Breast epithelium (tissue), 4 donors: ENCODE measurements at regions not wholly inside any gene's neighbourhood (a gene's known extent, or its start where the extent isn't known, plus 50 kb on each side); places are given as distances from the start of the nearest gene placed in this dataset.

Experiments used
- DNase-seq, 2 donors: peaks; one replicate each; pipeline ENCODE4 v3.0.0-alpha.2; 2019; ENCODE audit warnings: low spot score in 2 of 2
- H3K27ac ChIP-seq, 2 donors: fragments of 200-600 bp; sonication (generic) in 1 of 2; one replicate each; pipeline ENCODE4 v1.5.1; 2016 to 2019; ENCODE audit warnings: mild to moderate bottlenecking in 1 of 2
- H3K27me3 ChIP-seq, 2 donors: fragments of 200-600 bp; sonication (generic) in 1 of 2; one replicate each; pipeline versions ENCODE4 v1.5.1 to v1.6.0; 2017 to 2019; ENCODE audit warnings: control low read depth in 1 of 2, mild to moderate bottlenecking in 1 of 2
- H3K36me3 ChIP-seq: fragments of 200-600 bp; one replicate; pipeline ENCODE4 v1.5.1; 2019
- H3K4me1 ChIP-seq, 2 donors: fragments of 200-600 bp; sonication (generic); one replicate each; pipeline ENCODE4 v1.5.1; 2016 to 2019; ENCODE audit warnings: control low read depth in 1 of 2
- H3K4me3 ChIP-seq, 3 donors: fragments of 200-600 bp; sonication (generic); 1 replicate in 2 of 3; 2 replicates in 1 of 3; pipeline ENCODE4 v1.5.1; 2016 to 2019; ENCODE audit warnings: mild to moderate bottlenecking in 3 of 3, moderate library complexity in 2 of 3
- H3K9me3 ChIP-seq, 2 donors: fragments of 200-600 bp; sonication (generic) in 1 of 2; one replicate each; pipeline ENCODE4 v1.5.1; 2016 to 2019; ENCODE audit warnings: control low read depth in 1 of 2
- POLR2A ChIP-seq: fragments of 450-650 bp; IDR thresholded peaks from one replicate; pipeline ENCODE4 v1.6.1; 2016; ENCODE audit warnings: antibody characterized with exemption, mild to moderate bottlenecking, moderate library complexity
- POLR2AphosphoS5 ChIP-seq, 3 donors: sonication (generic); formaldehyde crosslinking; IDR thresholded peaks; one replicate each; pipeline ENCODE4 v1.6.1; 2017; ENCODE audit warnings: antibody characterized with exemption in 3 of 3
- intact Hi-C: fragments of 100-400 bp; cut with DNase I; formaldehyde crosslinking; loops from one replicate; pipeline ENCODE4 v1.15.1; 2023; ENCODE audit warnings: low total_unique reads
- TF ChIP-seq, protein P1 (sequence below), 3 donors: fragments of 450-650 bp; IDR thresholded peaks; one replicate each; pipeline ENCODE4 v1.5.1; 2016 to 2017; ENCODE audit warnings: antibody characterized with exemption in 3 of 3, mild to moderate bottlenecking in 3 of 3, moderate library complexity in 3 of 3

DNA sequence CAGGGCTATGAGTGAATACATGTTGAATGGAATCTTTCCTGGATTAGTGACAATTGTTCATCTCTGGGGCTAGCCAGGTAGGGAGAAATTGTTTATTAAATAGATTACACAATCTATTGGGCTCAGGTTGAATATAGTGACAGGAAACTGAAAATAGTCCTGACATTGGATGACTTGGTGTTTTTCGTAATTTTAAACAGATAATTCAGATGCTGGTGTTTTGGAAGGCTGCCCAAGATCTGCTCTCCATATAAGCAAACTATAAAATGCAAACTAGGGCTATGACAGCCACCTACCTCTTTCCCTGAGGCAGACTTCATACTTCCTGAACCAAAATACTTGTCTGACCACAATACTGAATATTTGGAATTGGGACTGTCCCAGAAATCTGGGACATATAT, 99.1 kb downstream of the ENC1 start:
- Histone ChIP-seq H3K27me3 (no peaks in the 10 kb centered on the region), H3K4me1 (no peaks in the 10 kb centered on the region), H3K36me3 (no peaks in the 10 kb centered on the region), H3K9me3 (no peaks in the 10 kb centered on the region), H3K27ac (peak overlapping the region; percentile 65 to 69), H3K4me3 (no peak overlapping the region)
- intact Hi-C loops: no loop called here
- DNase-seq: peak in 1 of 2 donors; percentile 27
- no peak for TF ChIP-seq POLR2AphosphoS5 (IDR thresholded peaks at IDR 0.05)

DNA sequence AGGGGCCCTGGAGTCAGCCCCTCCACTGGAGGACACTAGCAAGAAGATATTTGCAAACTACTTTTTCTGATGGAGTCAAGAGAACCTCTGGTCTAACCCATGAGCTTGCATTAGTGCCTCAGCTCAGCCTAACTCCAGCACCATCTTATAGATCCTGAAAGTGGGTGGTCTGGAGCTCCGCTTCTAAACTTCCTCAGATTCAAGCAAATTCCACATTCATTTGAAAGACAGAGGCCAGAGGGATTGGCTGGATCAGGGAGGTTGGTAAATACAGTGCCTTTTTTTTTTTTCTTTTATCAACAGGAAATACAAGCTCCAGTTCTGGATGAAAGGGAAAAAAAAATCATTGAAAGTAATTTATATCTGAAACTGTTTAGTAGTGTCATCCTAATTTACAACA, 99.9 kb downstream of the ENC1 start:
- TF ChIP-seq POLR2A (no peak), POLR2AphosphoS5 (IDR thresholded peaks at IDR 0.05) (no peak)
- TF ChIP-seq, protein P1, sequence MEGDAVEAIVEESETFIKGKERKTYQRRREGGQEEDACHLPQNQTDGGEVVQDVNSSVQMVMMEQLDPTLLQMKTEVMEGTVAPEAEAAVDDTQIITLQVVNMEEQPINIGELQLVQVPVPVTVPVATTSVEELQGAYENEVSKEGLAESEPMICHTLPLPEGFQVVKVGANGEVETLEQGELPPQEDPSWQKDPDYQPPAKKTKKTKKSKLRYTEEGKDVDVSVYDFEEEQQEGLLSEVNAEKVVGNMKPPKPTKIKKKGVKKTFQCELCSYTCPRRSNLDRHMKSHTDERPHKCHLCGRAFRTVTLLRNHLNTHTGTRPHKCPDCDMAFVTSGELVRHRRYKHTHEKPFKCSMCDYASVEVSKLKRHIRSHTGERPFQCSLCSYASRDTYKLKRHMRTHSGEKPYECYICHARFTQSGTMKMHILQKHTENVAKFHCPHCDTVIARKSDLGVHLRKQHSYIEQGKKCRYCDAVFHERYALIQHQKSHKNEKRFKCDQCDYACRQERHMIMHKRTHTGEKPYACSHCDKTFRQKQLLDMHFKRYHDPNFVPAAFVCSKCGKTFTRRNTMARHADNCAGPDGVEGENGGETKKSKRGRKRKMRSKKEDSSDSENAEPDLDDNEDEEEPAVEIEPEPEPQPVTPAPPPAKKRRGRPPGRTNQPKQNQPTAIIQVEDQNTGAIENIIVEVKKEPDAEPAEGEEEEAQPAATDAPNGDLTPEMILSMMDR (IDR thresholded peaks at IDR 0.05): no peak
- no peaks in the 10 kb centered on the region for H3K9me3 ChIP-seq
- no peaks in the 10 kb centered on the region for H3K27me3 ChIP-seq
- no peak for DNase-seq
- intact Hi-C loops: no loop called here
- no peak overlapping the region for H3K27ac ChIP-seq
- no peaks in the 10 kb centered on the region for H3K36me3 ChIP-seq
- H3K4me1 ChIP-seq: peaks cover 0 to 2% of the 10 kb centered on the region in 2 donors
- no peak overlapping the region for H3K4me3 ChIP-seq

DNA sequence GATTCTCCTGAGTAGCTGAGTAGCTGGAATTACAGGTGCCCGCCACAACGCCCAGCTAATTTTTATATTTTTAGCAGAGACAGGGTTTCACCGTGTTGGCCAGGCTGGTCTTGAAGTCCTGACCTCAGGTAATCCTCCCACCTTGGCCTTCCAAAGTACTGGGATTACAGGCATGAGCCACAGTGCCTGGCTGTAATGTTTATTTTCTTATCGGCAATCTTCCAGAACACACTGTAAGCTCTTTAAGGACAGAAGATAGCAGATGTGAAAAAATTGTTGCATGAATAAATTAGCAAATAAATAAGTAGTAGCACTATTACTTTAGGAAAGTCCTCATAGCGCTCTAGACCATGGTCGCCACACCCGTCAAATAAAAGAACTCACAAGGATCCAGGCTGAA, 100.5 kb downstream of the ENC1 start:
- H3K36me3 ChIP-seq: no peaks in the 10 kb centered on the region
- no peaks in the 10 kb centered on the region for H3K27me3 ChIP-seq
- no peak overlapping the region for H3K4me3 ChIP-seq
- no peak for TF ChIP-seq POLR2A
- TF ChIP-seq POLR2AphosphoS5 (IDR thresholded peaks at IDR 0.05): no peak
- TF ChIP-seq, protein P1 (IDR thresholded peaks at IDR 0.05): no peak
- DNase-seq: no peak
- H3K27ac ChIP-seq: no peak overlapping the region
- intact Hi-C loops: no loop called here
- peaks cover 0 to 2% of the 10 kb centered on the region in 2 donors for H3K4me1 ChIP-seq
- H3K9me3 ChIP-seq: no peaks in the 10 kb centered on the region

DNA sequence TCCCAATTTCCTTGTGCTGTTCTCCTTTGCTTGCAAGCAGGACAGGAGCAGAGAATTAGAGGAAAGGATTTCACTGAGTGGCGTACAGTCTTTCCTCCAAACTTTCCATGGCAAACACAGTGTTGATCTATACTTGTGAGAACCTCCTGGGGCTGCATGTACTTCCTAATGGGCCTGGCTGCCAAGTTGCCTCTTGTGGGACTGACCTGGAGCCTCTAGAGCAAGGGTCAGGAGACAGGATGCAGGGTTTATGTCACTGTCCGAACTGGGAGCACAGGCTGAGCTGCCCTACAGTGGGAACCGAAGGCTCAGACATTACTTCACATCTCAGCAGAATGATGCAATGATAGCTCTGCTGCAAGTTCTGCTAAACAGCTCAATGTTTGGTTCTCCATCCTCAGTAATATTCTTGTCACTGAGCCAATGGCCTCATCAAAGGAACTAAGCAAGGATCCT, 102.3 kb downstream of the ENC1 start:
- peak overlapping the region in 1 of 2 donors; percentile 64 for H3K27ac ChIP-seq
- DNase-seq: peak in 1 of 2 donors; percentile 38
- peak in 1 of 3 donors; percentile 67 for TF ChIP-seq POLR2AphosphoS5 (IDR thresholded peaks at IDR 0.05)
- TF ChIP-seq, protein P1 (IDR thresholded peaks at IDR 0.05): no peak
- H3K4me3 ChIP-seq: no peak overlapping the region
- intact Hi-C loops: no loop called here
- H3K36me3 ChIP-seq: no peaks in the 10 kb centered on the region
- H3K4me1 ChIP-seq: peaks cover 0 to 2% of the 10 kb centered on the region in 2 donors
- no peaks in the 10 kb centered on the region for H3K27me3 ChIP-seq
- H3K9me3 ChIP-seq: peaks cover 4 to 6% of the 10 kb centered on the region in 2 donors

DNA sequence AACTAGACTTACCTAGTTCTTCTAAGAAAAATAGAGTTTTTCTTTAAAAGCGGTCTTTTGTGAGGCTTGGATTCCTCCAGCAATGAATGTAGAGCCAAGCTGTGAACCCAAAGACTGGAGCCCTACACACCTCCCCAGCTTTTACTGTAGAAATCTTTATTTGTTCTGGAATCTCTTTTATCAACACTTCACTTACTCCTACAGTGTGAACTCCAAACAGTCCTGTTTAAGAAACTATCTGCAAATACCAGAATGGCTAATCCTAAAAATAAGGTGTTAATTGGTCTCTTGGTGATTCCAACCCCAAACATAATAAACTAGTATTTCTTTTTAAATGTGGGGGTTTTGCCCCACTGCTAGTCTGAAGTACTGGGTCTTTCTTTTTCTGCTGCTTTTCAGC, 103.9 kb downstream of the ENC1 start:
- Histone ChIP-seq H3K9me3 (peaks cover 4 to 6% of the 10 kb centered on the region in 2 donors), H3K27me3 (no peaks in the 10 kb centered on the region), H3K27ac (no peak overlapping the region), H3K4me1 (peaks cover 0 to 2% of the 10 kb centered on the region in 2 donors), H3K36me3 (no peaks in the 10 kb centered on the region), H3K4me3 (no peak overlapping the region)
- TF ChIP-seq, protein P1 (IDR thresholded peaks at IDR 0.05): no peak
- TF ChIP-seq POLR2AphosphoS5 (IDR thresholded peaks at IDR 0.05) (no peak), POLR2A (no peak)
- no peak for DNase-seq
- intact Hi-C loops: no loop called here

DNA sequence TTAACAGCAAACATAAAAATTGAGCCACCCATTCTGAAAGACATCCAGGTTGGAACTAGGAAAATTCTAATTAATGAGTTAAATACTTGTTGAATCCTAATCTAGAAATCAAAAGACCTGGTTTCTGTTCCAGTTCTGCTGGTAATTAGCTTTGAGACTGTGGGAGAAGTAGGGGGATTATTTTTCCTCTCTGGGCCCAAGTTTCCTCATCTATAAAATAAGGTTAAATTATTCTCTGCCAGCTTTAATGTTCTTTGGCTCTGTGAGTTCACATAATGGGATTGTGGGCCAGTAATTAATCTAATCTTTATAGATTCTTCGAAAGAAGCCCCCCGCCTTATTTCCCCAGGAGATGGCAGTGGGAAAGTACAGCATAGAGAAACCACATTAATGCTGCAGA, 104.6 kb downstream of the ENC1 start:
- intact Hi-C loops: no loop called here
- H3K4me3 ChIP-seq: no peak overlapping the region
- DNase-seq: no peak
- peaks cover 4 to 6% of the 10 kb centered on the region in 2 donors for H3K9me3 ChIP-seq
- no peaks in the 10 kb centered on the region for H3K36me3 ChIP-seq
- no peak overlapping the region for H3K27ac ChIP-seq
- no peaks in the 10 kb centered on the region for H3K27me3 ChIP-seq
- TF ChIP-seq POLR2A (no peak), POLR2AphosphoS5 (IDR thresholded peaks at IDR 0.05) (no peak)
- TF ChIP-seq, protein P1 (IDR thresholded peaks at IDR 0.05): no peak
- H3K4me1 ChIP-seq: peaks cover 0 to 2% of the 10 kb centered on the region in 2 donors
